MM.1S (cell line): ENCODE measurements at regions not wholly inside any gene's neighbourhood (a gene's known extent, or its start where the extent isn't known, plus 50 kb on each side); places are given as distances from the start of the nearest gene placed in this dataset.

ENCODE experiments used
- DNase-seq: peaks from one replicate; pipeline ENCODE4 v3.0.0-alpha.2; 2015
- H2AFZ ChIP-seq: fragments of 300-600 bp; sonication (generic); 2 replicates; pipeline ENCODE4 v1.6.0; 2016; ENCODE audit warnings: antibody characterized with exemption, low read length
- H3F3A ChIP-seq: fragments of 300-600 bp; sonication (generic); 2 replicates; pipeline ENCODE4 v1.6.1; 2016; ENCODE audit warnings: mild to moderate bottlenecking, antibody characterized with exemption, low read length, moderate library complexity, mixed read lengths; ENCODE audit not compliant: insufficient read depth
- H3K27ac ChIP-seq: fragments of 300-600 bp; sonication (generic); 2 replicates; pipeline ENCODE4 v1.5.1; 2016; ENCODE audit warnings: mild to moderate bottlenecking, low read length
- H3K27me3 ChIP-seq: fragments of 300-600 bp; sonication (generic); replicated peaks from 2 replicates; pipeline ENCODE4 v1.6.0; 2016; ENCODE audit warnings: low read length; ENCODE audit not compliant: insufficient read depth
- H3K36me3 ChIP-seq: fragments of 300-600 bp; sonication (generic); replicated peaks from 2 replicates; pipeline ENCODE4 v1.6.1; 2016; ENCODE audit warnings: mild to moderate bottlenecking, low read length, mixed read lengths; ENCODE audit not compliant: insufficient read depth
- H3K4me1 ChIP-seq: fragments of 300-600 bp; sonication (generic); 2 replicates; pipeline ENCODE4 v1.6.1; 2016; ENCODE audit warnings: low read length, mixed read lengths
- H3K4me2 ChIP-seq: fragments of 300-600 bp; sonication (generic); 2 replicates; pipeline ENCODE4 v1.6.0; 2016; ENCODE audit warnings: low read depth, low read length
- H3K4me3 ChIP-seq: fragments of 300-600 bp; sonication (generic); 2 replicates; pipeline ENCODE4 v1.5.1; 2016; ENCODE audit warnings: low read length, mixed read lengths
- H3K79me2 ChIP-seq: fragments of 300-600 bp; sonication (generic); 2 replicates; pipeline ENCODE4 v1.6.1; 2016; ENCODE audit warnings: mixed run types, low read length, mixed read lengths
- H3K9ac ChIP-seq: fragments of 300-600 bp; sonication (generic); 2 replicates; pipeline ENCODE4 v1.6.1; 2016; ENCODE audit warnings: low read length, mixed read lengths
- H3K9me2 ChIP-seq: fragments of 300-600 bp; sonication (generic); replicated peaks from 2 replicates; pipeline ENCODE4 v1.6.1; 2016; ENCODE audit warnings: mild to moderate bottlenecking, low read length, mixed read lengths; ENCODE audit not compliant: insufficient read depth
- H3K9me3 ChIP-seq: fragments of 300-600 bp; sonication (generic); replicated peaks from 2 replicates; pipeline ENCODE4 v1.6.1; 2016; ENCODE audit warnings: mild to moderate bottlenecking, low read length, mixed read lengths; ENCODE audit not compliant: insufficient read depth
- H4K20me1 ChIP-seq: fragments of 300-600 bp; sonication (generic); 2 replicates; pipeline ENCODE4 v1.6.1; 2016; ENCODE audit warnings: mild to moderate bottlenecking, low read length, moderate library complexity, mixed read lengths; ENCODE audit not compliant: insufficient read depth
- EZH2 ChIP-seq: fragments of 300-600 bp; sonication (generic); optimal IDR thresholded peaks from 2 replicates; pipeline ENCODE3; 2017; ENCODE audit warnings: low read depth, mild to moderate bottlenecking, antibody characterized with exemption, low read length, mixed read lengths
- EZH2phosphoT487 ChIP-seq: fragments of 300-600 bp; sonication (generic); IDR thresholded peaks from 2 replicates; pipeline ENCODE4 v1.6.1; 2018; ENCODE audit warnings: antibody characterized with exemption, low read length
- TF ChIP-seq, protein P1 (sequence below): fragments of 300-600 bp; sonication (generic); IDR thresholded peaks from 2 replicates; pipeline ENCODE4 v1.5.1; 2016; ENCODE audit warnings: antibody characterized with exemption, low read length, mixed read lengths

- H3K4me3 ChIP-seq: no peak overlapping the region
- no peak for DNase-seq
Measured at GRCh38 chr21:22474403-22474802, 1476.2 kb downstream of the NCAM2 start.

GRCh38 chr21:22476214-22476613 is 1478.0 kb downstream of the NCAM2 start:
- no peak overlapping the region for H3K4me3 ChIP-seq
- no peaks in the 10 kb centered on the region for H3K9me3 ChIP-seq
- H3F3A ChIP-seq: no peaks in the 10 kb centered on the region
- no peak for TF ChIP-seq EZH2
- TF ChIP-seq EZH2phosphoT487: no peak
- TF ChIP-seq, protein P1, sequence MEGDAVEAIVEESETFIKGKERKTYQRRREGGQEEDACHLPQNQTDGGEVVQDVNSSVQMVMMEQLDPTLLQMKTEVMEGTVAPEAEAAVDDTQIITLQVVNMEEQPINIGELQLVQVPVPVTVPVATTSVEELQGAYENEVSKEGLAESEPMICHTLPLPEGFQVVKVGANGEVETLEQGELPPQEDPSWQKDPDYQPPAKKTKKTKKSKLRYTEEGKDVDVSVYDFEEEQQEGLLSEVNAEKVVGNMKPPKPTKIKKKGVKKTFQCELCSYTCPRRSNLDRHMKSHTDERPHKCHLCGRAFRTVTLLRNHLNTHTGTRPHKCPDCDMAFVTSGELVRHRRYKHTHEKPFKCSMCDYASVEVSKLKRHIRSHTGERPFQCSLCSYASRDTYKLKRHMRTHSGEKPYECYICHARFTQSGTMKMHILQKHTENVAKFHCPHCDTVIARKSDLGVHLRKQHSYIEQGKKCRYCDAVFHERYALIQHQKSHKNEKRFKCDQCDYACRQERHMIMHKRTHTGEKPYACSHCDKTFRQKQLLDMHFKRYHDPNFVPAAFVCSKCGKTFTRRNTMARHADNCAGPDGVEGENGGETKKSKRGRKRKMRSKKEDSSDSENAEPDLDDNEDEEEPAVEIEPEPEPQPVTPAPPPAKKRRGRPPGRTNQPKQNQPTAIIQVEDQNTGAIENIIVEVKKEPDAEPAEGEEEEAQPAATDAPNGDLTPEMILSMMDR: no peak
- no peak overlapping the region for H3K27ac ChIP-seq
- H3K27me3 ChIP-seq: no peaks in the 10 kb centered on the region
- H3K4me1 ChIP-seq: no peaks in the 10 kb centered on the region
- H3K9ac ChIP-seq: no peak overlapping the region
- H3K36me3 ChIP-seq: no peaks in the 10 kb centered on the region
- H3K4me2 ChIP-seq: no peak overlapping the region
- H4K20me1 ChIP-seq: no peaks in the 10 kb centered on the region
- H3K9me2 ChIP-seq: no peaks in the 10 kb centered on the region
- no peak overlapping the region for H2AFZ ChIP-seq
- DNase-seq: no peak
- no peaks in the 10 kb centered on the region for H3K79me2 ChIP-seq

More at GRCh38 chr21:22474403-22474802, 1476.2 kb downstream of the NCAM2 start:
- Histone ChIP-seq H3K27me3 (no peaks in the 10 kb centered on the region), H3K36me3 (no peaks in the 10 kb centered on the region), H3K27ac (no peak overlapping the region), H3K4me1 (no peaks in the 10 kb centered on the region), H3F3A (no peaks in the 10 kb centered on the region), H2AFZ (no peak overlapping the region), H4K20me1 (no peaks in the 10 kb centered on the region), H3K9ac (no peak overlapping the region), H3K4me2 (no peak overlapping the region), H3K79me2 (no peaks in the 10 kb centered on the region), H3K9me2 (no peaks in the 10 kb centered on the region), H3K9me3 (no peaks in the 10 kb centered on the region)
- no peak for TF ChIP-seq EZH2phosphoT487
- TF ChIP-seq EZH2: no peak
- TF ChIP-seq, protein P1: no peak

DNA sequence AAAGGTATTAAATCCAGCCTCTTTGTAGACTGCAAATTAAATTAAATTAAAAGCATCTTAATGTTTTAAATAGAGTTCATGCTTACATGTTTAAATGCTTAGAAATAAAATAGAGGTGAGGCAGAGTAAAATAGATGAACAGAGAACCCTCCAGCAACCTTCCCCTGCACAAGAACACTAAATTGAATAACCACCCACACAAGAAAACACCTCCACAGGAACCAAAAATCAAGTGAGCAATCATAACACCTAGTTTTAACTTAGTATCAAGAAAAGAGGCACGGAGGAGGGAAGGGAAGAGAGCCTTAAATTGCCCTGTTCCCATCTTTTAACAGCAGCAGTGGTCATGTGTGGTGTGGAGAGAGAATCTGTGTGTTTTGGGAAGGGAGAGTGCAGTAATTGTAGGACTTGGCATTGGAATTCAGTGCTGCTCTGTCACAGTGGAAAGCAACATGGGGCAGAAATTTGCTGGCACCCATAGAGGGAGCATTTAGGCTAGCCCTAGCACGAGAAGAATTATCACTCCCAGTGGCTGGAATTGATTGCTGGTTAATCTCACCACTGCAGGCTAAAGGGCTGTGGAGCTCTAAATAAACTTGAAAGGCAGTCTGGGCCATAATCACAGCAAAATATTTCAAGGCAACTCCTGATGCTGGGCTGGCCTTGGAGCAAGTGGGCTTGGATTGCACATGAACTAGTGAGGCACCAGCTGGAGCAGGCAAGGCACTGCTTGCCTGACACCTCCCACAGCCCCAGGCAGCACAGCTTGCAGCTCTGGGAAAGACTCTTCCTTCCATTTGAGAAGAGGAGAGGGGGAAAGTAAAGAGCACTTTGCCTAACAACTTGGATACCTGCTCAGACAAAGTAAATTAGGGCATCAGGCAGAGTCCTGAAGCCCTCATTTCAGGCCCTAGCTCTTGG is 1478.8 kb downstream of the NCAM2 start:
- no peaks in the 10 kb centered on the region for H3K27me3 ChIP-seq
- H3K9me2 ChIP-seq: no peaks in the 10 kb centered on the region
- TF ChIP-seq, protein P1: no peak
- TF ChIP-seq EZH2phosphoT487 (no peak), EZH2 (no peak)
- no peak overlapping the region for H3K4me2 ChIP-seq
- no peaks in the 10 kb centered on the region for H3K4me1 ChIP-seq
- H3K79me2 ChIP-seq: no peaks in the 10 kb centered on the region
- H3K36me3 ChIP-seq: no peaks in the 10 kb centered on the region
- H3K4me3 ChIP-seq: no peak overlapping the region
- H4K20me1 ChIP-seq: no peaks in the 10 kb centered on the region
- H3F3A ChIP-seq: no peaks in the 10 kb centered on the region
- no peak for DNase-seq
- H3K9me3 ChIP-seq: no peaks in the 10 kb centered on the region
- no peak overlapping the region for H3K27ac ChIP-seq
- no peak overlapping the region for H2AFZ ChIP-seq
- H3K9ac ChIP-seq: no peak overlapping the region
